ENCODE measurements at regions not wholly inside any gene's neighbourhood (a gene's known extent, or its start where the extent isn't known, plus 50 kb on each side); places are given as distances from the start of the nearest gene placed in this dataset.
"Not testable (repeated sequence)": the region's sequence is repeated elsewhere in the genome, so short reads cannot be mapped to it uniquely, and the experiment has no call there.

GRCh38 chr20:20785226-20785625 lies 72.8 kb upstream of the RALGAPA2 start (continued):
- no peak for TF ChIP-seq SAFB2 (CRISPR knock-in tag; IDR thresholded peaks at IDR 0.05; ENCODE audit: borderline replicate concordance, low read depth)
- no peak for TF ChIP-seq HOXA7 (CRISPR knock-in tag; IDR thresholded peaks at IDR 0.05)
- TF ChIP-seq ZNF530 (CRISPR knock-in tag; IDR thresholded peaks at IDR 0.05; ENCODE audit: low read depth): no peak
- TF ChIP-seq TMF1 (CRISPR knock-in tag; IDR thresholded peaks at IDR 0.05; ENCODE audit: low read depth): no peak
- no peak for TF ChIP-seq ZNF264 (CRISPR knock-in tag; IDR thresholded peaks at IDR 0.05)
- no peak for TF ChIP-seq REPIN1 (CRISPR knock-in tag; IDR thresholded peaks at IDR 0.05; ENCODE audit: borderline replicate concordance, low read depth)

GRCh38 chr20:20784450-20784849 lies 72.0 kb upstream of the RALGAPA2 start:
- DNase-seq (ENCODE audit: low spot score); POLR2A ChIA-PET; H3K36me3 ChIP-seq (replicated peaks in 1 of 2; ENCODE audit: control insufficient read depth in 1 of 2, insufficient read depth in 2 of 2, low read length in 2 of 2); ATAC-seq; H3K4me1 ChIP-seq (ENCODE audit: insufficient read depth, low read length); H3K79me2 ChIP-seq (ENCODE audit: insufficient read depth, low read length); BruUV-seq (replicated peaks); FAIRE-seq; in situ Hi-C loops (cut with HindIII; ENCODE audit: extremely low pct_ligation_motif_present, low pct_unique_long_range_greater_than_20kb); H2AFZ ChIP-seq (ENCODE audit: low read length); H3K4me3 ChIP-seq (replicated peaks in 1 of 3; ENCODE audit: insufficient read depth in 1 of 3, low read depth in 2 of 3, low read length in 3 of 3); H3K9ac ChIP-seq (ENCODE audit: insufficient read depth, low read depth, low read length); H3K9me3 ChIP-seq (ENCODE audit: low read length); intact Hi-C loops (cut with micrococcal nuclease; ENCODE audit: unreplicated experiment); H3K4me2 ChIP-seq (ENCODE audit: low read depth, low read length); CTCF ChIA-PET (ENCODE audit: low intra/inter-chr PET ratio, low total read pairs); H4K20me1 ChIP-seq (ENCODE audit: insufficient read depth, low read length); H3K27ac ChIP-seq (ENCODE audit: extremely low read length, insufficient read depth, low read length): not testable (repeated sequence)
- H3K27me3 ChIP-seq (ENCODE audit: control insufficient read depth in 1 of 2, insufficient read depth in 2 of 2, low read length in 2 of 2): peaks cover 0 to 18% of the 10 kb centered on the region in 2 experiments; a peak in 3 of 5 replicates
- 67% methylated on average over 4 of the region's 4 CpGs for WGBS (ENCODE audit: low lambda C conversion rate)

- H3K4me2 ChIP-seq (ENCODE audit: low read depth, low read length): no peak overlapping the region
- in situ Hi-C loops (cut with HindIII; ENCODE audit: extremely low pct_ligation_motif_present, low pct_unique_long_range_greater_than_20kb): no loop called here
- ChIA-PET CTCF (ENCODE audit: low intra/inter-chr PET ratio, low total read pairs) (no interaction called here), POLR2A (no interaction called here)
- no peak overlapping the region for H2AFZ ChIP-seq (ENCODE audit: low read length)
- H4K20me1 ChIP-seq (ENCODE audit: insufficient read depth, low read length): no peaks in the 10 kb centered on the region
- H3K27ac ChIP-seq (ENCODE audit: extremely low read length, insufficient read depth, low read length): no peak overlapping the region
- H3K36me3 ChIP-seq (replicated peaks in 1 of 2; ENCODE audit: control insufficient read depth in 1 of 2, insufficient read depth in 2 of 2, low read length in 2 of 2): no peaks in the 10 kb centered on the region
- no peaks in the 10 kb centered on the region for H3K4me1 ChIP-seq (ENCODE audit: insufficient read depth, low read length)
- no peak overlapping the region for H3K4me3 ChIP-seq (replicated peaks in 1 of 3; ENCODE audit: insufficient read depth in 1 of 3, low read depth in 2 of 3, low read length in 3 of 3)
- FAIRE-seq: no peak
- BruUV-seq (replicated peaks): no TSS peak
- no peaks in the 10 kb centered on the region for H3K79me2 ChIP-seq (ENCODE audit: insufficient read depth, low read length)
- H3K27me3 ChIP-seq (ENCODE audit: control insufficient read depth in 1 of 2, insufficient read depth in 2 of 2, low read length in 2 of 2): peaks cover 0 to 18% of the 10 kb centered on the region in 2 experiments; a peak in 3 of 5 replicates
- intact Hi-C loops (cut with micrococcal nuclease; ENCODE audit: unreplicated experiment): no loop called here
- WGBS (ENCODE audit: low lambda C conversion rate): 8% methylated on average over 6 of the region's 6 CpGs
- no peak overlapping the region for H3K9ac ChIP-seq (ENCODE audit: insufficient read depth, low read depth, low read length)
- no peak for DNase-seq (ENCODE audit: low spot score)
- peaks cover 6% of the 10 kb centered on the region for H3K9me3 ChIP-seq (ENCODE audit: low read length)
- ATAC-seq: no peak
- no peak for TF ChIP-seq NR0B2 (CRISPR knock-in tag; IDR thresholded peaks at IDR 0.05)
- no peak for TF ChIP-seq NFKBIZ (CRISPR knock-in tag; IDR thresholded peaks at IDR 0.05)
- no peak for TF ChIP-seq ZNF749 (CRISPR knock-in tag; IDR thresholded peaks at IDR 0.05; ENCODE audit: borderline replicate concordance)
- TF ChIP-seq ETV5 (CRISPR knock-in tag; IDR thresholded peaks at IDR 0.05; ENCODE audit: borderline replicate concordance): no peak
- TF ChIP-seq, protein P1, sequence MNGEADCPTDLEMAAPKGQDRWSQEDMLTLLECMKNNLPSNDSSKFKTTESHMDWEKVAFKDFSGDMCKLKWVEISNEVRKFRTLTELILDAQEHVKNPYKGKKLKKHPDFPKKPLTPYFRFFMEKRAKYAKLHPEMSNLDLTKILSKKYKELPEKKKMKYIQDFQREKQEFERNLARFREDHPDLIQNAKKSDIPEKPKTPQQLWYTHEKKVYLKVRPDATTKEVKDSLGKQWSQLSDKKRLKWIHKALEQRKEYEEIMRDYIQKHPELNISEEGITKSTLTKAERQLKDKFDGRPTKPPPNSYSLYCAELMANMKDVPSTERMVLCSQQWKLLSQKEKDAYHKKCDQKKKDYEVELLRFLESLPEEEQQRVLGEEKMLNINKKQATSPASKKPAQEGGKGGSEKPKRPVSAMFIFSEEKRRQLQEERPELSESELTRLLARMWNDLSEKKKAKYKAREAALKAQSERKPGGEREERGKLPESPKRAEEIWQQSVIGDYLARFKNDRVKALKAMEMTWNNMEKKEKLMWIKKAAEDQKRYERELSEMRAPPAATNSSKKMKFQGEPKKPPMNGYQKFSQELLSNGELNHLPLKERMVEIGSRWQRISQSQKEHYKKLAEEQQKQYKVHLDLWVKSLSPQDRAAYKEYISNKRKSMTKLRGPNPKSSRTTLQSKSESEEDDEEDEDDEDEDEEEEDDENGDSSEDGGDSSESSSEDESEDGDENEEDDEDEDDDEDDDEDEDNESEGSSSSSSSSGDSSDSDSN (CRISPR knock-in tag; IDR thresholded peaks at IDR 0.05): no peak
- no peak for TF ChIP-seq POLR2AphosphoS2 (IDR thresholded peaks at IDR 0.05; ENCODE audit: low read depth, low read length)
- TF ChIP-seq PAWR (CRISPR knock-in tag; IDR thresholded peaks at IDR 0.05; ENCODE audit: borderline replicate concordance): no peak
- TF ChIP-seq, protein P2, sequence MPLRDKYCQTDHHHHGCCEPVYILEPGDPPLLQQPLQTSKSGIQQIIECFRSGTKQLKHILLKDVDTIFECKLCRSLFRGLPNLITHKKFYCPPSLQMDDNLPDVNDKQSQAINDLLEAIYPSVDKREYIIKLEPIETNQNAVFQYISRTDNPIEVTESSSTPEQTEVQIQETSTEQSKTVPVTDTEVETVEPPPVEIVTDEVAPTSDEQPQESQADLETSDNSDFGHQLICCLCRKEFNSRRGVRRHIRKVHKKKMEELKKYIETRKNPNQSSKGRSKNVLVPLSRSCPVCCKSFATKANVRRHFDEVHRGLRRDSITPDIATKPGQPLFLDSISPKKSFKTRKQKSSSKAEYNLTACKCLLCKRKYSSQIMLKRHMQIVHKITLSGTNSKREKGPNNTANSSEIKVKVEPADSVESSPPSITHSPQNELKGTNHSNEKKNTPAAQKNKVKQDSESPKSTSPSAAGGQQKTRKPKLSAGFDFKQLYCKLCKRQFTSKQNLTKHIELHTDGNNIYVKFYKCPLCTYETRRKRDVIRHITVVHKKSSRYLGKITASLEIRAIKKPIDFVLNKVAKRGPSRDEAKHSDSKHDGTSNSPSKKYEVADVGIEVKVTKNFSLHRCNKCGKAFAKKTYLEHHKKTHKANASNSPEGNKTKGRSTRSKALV (CRISPR knock-in tag; IDR thresholded peaks at IDR 0.05): no peak
Measured at GRCh38 chr20:20783450-20783849, 71.0 kb upstream of the RALGAPA2 start.
